OCI-LY7 (cell line): ENCODE measurements at regions not wholly inside any gene's neighbourhood (a gene's known extent, or its start where the extent isn't known, plus 50 kb on each side); places are given as distances from the start of the nearest gene placed in this dataset.

Experiments
- BruUV-seq: library from RNA; stranded (reverse); fragments of 400-500 nt; replicated peaks from 2 replicates; lab custom pipeline; 2021; lab: Mats Ljungman, UMichigan
- CTCF ChIA-PET: fragments of 300-600 bp; sonication (Branson Sonifier 250); formaldehyde crosslinking; loops from one replicate; lab custom pipeline; 2022; ENCODE audit warnings: antibody characterized with exemption; ENCODE audit not compliant: unreplicated experiment; lab: Charles Lee
- POLR2A ChIA-PET: fragments of 300-600 bp; sonication (Branson Sonifier 250); formaldehyde crosslinking; loops from one replicate; lab custom pipeline; 2022; ENCODE audit warnings: antibody characterized with exemption; lab: Charles Lee
- DNase-seq: peaks from one replicate; pipeline ENCODE4 v3.0.0-alpha.2; 2015; ENCODE audit warnings: low spot score
- H2AFZ ChIP-seq: fragments of 200-600 bp; sonication (generic), shearing (Covaris generic); 2 replicates; pipeline ENCODE4 v1.6.1; 2014; ENCODE audit warnings: mild to moderate bottlenecking, antibody characterized with exemption, low read length, moderate library complexity
- H3K27ac ChIP-seq: fragments of 200-600 bp; sonication (generic); 2 replicates; pipeline ENCODE4 v1.5.1; 2014; ENCODE audit warnings: mixed run types, low read depth, mild to moderate bottlenecking, moderate library complexity, low read length, inconsistent platforms; ENCODE audit not compliant: poor library complexity, severe bottlenecking
- H3K36me3 ChIP-seq: fragments of 200-600 bp; sonication (generic); 2 replicates; pipeline ENCODE4 v1.6.1; 2014; ENCODE audit warnings: mild to moderate bottlenecking, antibody characterized with exemption, low read length, moderate library complexity, mixed read lengths; ENCODE audit not compliant: insufficient read depth
- H3K4me1 ChIP-seq: fragments of 200-600 bp; sonication (generic); 2 replicates; pipeline ENCODE4 v1.5.1; 2014; ENCODE audit warnings: mild to moderate bottlenecking, low read length; ENCODE audit not compliant: insufficient read depth, poor library complexity, severe bottlenecking
- H3K4me2 ChIP-seq: fragments of 200-600 bp; sonication (generic); 2 replicates; pipeline ENCODE4 v1.6.1; 2014; ENCODE audit warnings: mild to moderate bottlenecking, low read length
- H3K4me3 ChIP-seq: fragments of 200-600 bp; sonication (generic); 2 replicates; pipeline ENCODE4 v1.5.1; 2014; ENCODE audit warnings: mild to moderate bottlenecking, low read depth, low read length; ENCODE audit not compliant: poor library complexity, severe bottlenecking
- H3K79me2 ChIP-seq: fragments of 200-600 bp; sonication (generic); 2 replicates; pipeline ENCODE4 v1.6.1; 2016; ENCODE audit warnings: low read depth, mild to moderate bottlenecking, low read length, moderate library complexity, mixed read lengths; ENCODE audit not compliant: insufficient read depth
- H3K9me2 ChIP-seq: fragments of 200-600 bp; sonication (generic); 2 replicates; pipeline ENCODE4 v1.6.1; 2016; ENCODE audit warnings: mild to moderate bottlenecking, low read length, mixed read lengths; ENCODE audit not compliant: insufficient read depth
- H3K9me3 ChIP-seq: fragments of 200-600 bp; sonication (generic); 2 replicates; pipeline ENCODE4 v1.6.1; 2014; ENCODE audit warnings: mild to moderate bottlenecking, mixed run types, low read length, mixed read lengths
- H4K20me1 ChIP-seq: fragments of 200-600 bp; sonication (generic); 2 replicates; pipeline ENCODE4 v1.6.1; 2014; ENCODE audit warnings: mild to moderate bottlenecking, antibody characterized with exemption, low read length, moderate library complexity, mixed read lengths; ENCODE audit not compliant: insufficient read depth
- EZH2phosphoT487 ChIP-seq: fragments of 200-600 bp; sonication (generic); IDR thresholded peaks from 2 replicates; pipeline ENCODE4 v1.6.1; 2018; ENCODE audit warnings: low read depth, borderline replicate concordance, mild to moderate bottlenecking, mixed run types, antibody characterized with exemption, low read length, moderate library complexity, mixed read lengths
- intact Hi-C: fragments of 100-400 bp; cut with micrococcal nuclease; formaldehyde crosslinking; loops from one replicate; pipeline ENCODE4 v1.10.0; 2022; ENCODE audit not compliant: unreplicated experiment
- TF ChIP-seq, protein P1 (sequence below): fragments of 200-600 bp; sonication (generic); conservative IDR thresholded peaks from 2 replicates; pipeline ENCODE4 v1.5.1; 2014; ENCODE audit warnings: mild to moderate bottlenecking, antibody characterized with exemption, low read length, moderate library complexity, mixed read lengths

DNA sequence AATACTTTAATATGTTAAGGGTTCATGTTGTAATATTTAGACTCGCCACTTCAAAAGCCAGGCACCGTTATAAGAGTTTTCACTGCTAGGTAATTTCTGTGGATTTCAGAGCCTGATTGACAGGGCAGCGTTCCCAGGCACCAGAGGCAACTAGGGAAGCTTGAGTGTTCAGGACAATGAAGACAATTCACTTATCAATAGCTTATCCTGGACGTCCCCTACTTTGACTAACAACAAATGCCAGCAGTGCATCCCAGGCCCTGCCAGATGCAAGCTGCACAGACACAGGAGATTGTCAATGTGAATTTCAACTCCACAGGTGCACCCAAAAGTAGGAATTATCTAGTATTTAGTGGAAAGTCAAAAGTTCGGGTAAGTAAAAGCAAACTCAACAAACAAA, 179.3 kb upstream of the GYPC start:
- Histone ChIP-seq H3K4me2 (no peak overlapping the region), H3K9me3 (no peaks in the 10 kb centered on the region), H3K36me3 (no peaks in the 10 kb centered on the region), H2AFZ (no peak overlapping the region), H3K79me2 (no peaks in the 10 kb centered on the region), H3K4me3 (no peak overlapping the region), H3K27ac (no peak overlapping the region), H4K20me1 (no peaks in the 10 kb centered on the region), H3K4me1 (no peaks in the 10 kb centered on the region), H3K9me2 (no peaks in the 10 kb centered on the region)
- TF ChIP-seq, protein P1, sequence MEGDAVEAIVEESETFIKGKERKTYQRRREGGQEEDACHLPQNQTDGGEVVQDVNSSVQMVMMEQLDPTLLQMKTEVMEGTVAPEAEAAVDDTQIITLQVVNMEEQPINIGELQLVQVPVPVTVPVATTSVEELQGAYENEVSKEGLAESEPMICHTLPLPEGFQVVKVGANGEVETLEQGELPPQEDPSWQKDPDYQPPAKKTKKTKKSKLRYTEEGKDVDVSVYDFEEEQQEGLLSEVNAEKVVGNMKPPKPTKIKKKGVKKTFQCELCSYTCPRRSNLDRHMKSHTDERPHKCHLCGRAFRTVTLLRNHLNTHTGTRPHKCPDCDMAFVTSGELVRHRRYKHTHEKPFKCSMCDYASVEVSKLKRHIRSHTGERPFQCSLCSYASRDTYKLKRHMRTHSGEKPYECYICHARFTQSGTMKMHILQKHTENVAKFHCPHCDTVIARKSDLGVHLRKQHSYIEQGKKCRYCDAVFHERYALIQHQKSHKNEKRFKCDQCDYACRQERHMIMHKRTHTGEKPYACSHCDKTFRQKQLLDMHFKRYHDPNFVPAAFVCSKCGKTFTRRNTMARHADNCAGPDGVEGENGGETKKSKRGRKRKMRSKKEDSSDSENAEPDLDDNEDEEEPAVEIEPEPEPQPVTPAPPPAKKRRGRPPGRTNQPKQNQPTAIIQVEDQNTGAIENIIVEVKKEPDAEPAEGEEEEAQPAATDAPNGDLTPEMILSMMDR: no peak
- no peak for TF ChIP-seq EZH2phosphoT487
- POLR2A ChIA-PET: no interaction called here
- CTCF ChIA-PET: no interaction called here
- intact Hi-C loops: no loop called here
- BruUV-seq: no TSS peak
- DNase-seq: no peak

DNA sequence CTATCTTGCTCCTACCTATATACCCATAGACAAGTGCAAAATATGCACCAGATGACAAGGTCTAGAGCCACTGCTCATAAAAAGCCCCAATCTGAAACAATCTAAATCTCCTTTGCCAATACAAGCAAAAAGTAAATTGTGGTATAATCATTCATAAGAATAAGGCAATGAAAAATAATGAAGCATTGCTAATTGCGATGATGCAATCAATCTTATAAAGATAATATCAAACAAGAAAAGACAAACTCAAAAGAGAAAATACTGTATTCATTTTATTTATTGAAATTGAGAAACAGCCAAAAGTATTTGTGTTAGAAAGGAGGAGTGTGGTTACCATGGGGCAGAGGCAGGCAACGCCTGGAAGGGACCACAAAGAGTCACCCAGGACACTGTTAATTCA, 175.9 kb upstream of the GYPC start:
- no peaks in the 10 kb centered on the region for H3K9me3 ChIP-seq
- intact Hi-C loops: no loop called here
- no peaks in the 10 kb centered on the region for H3K79me2 ChIP-seq
- no peak for TF ChIP-seq EZH2phosphoT487
- TF ChIP-seq, protein P1: no peak
- no peaks in the 10 kb centered on the region for H3K36me3 ChIP-seq
- no peak overlapping the region for H2AFZ ChIP-seq
- DNase-seq: no peak
- no peaks in the 10 kb centered on the region for H3K9me2 ChIP-seq
- H3K4me2 ChIP-seq: no peak overlapping the region
- CTCF ChIA-PET: no interaction called here
- POLR2A ChIA-PET: no interaction called here
- H3K27ac ChIP-seq: no peak overlapping the region
- no peaks in the 10 kb centered on the region for H3K4me1 ChIP-seq
- no TSS peak for BruUV-seq
- H3K4me3 ChIP-seq: no peak overlapping the region
- H4K20me1 ChIP-seq: no peaks in the 10 kb centered on the region

DNA sequence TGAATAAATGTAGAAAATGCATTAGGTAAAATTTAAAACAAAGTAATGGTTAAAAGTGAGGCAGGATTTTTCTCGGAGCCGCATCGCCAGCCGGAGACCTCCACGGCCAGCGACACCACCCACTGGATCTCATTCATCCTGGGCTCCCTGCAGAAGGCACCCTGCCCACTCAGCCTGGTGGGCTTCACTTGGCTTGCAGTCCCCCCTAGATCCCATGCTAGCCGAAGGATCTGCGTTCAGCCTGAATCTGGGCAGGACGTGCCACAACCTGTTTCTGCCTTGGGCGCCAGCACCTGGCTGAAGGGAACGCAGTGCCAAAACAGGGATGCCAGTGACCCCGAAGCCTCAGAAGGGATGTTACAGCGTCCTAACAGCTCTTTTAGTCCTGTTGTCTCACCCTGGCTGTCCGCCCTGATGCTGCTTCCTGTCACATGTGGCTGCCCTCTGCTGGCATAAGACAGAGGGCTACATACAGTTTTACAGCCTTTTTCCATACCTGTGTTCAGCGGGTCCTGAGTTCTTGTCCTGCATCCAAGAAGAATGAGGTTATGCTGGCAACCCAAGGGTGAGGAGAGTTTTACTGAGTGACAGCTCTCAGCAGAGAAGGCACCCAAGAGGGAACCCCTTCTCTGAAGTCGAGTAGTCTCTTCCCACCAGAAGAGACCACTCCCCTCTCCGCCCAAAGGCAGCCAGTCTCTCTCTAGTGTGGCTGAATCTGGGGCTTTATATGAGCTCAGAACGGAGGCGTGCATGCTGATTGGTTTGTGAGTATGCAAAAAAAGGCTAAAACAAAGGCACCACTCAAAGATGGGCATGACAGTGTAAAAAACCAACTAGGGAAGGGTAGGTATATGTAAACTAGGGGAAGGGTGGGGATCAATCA, 173.1 kb upstream of the GYPC start:
- peak; percentile 4 for DNase-seq
- H3K27ac ChIP-seq: no peak overlapping the region
- no peaks in the 10 kb centered on the region for H3K4me1 ChIP-seq
- intact Hi-C loops: no loop called here
- H4K20me1 ChIP-seq: no peaks in the 10 kb centered on the region
- no TSS peak for BruUV-seq
- H3K4me3 ChIP-seq: no peak overlapping the region
- H3K9me2 ChIP-seq: no peaks in the 10 kb centered on the region
- TF ChIP-seq, protein P1: 0 out of 2 replicates have a peak, but pooled peaks have one; percentile 22
- TF ChIP-seq EZH2phosphoT487: no peak
- H3K36me3 ChIP-seq: no peaks in the 10 kb centered on the region
- no peak overlapping the region for H3K4me2 ChIP-seq
- CTCF ChIA-PET: no interaction called here
- H3K79me2 ChIP-seq: no peaks in the 10 kb centered on the region
- POLR2A ChIA-PET: interaction anchor here (1.0 to 1.1 kb wide), 2 partner anchors 7 to 13 kb away, joined by 3 to 4 read pairs; no protein-coding TSS in a partner anchor
- no peak overlapping the region for H2AFZ ChIP-seq
- no peaks in the 10 kb centered on the region for H3K9me3 ChIP-seq
